H1 (cell line): ENCODE measurements at regions not wholly inside any gene's neighbourhood (a gene's known extent, or its start where the extent isn't known, plus 50 kb on each side); places are given as distances from the start of the nearest gene placed in this dataset.

Source experiments
- CHD7 ChIP-seq: fragments of 300-600 bp; sonication (generic); IDR thresholded peaks from 2 replicates; pipeline ENCODE4 v1.7.1; 2012; ENCODE audit warnings: low read length, moderate library complexity, mild to moderate bottlenecking, inconsistent platforms; ENCODE audit not compliant: insufficient replicate concordance
- CTCF ChIP-seq, 3 experiments: IDR thresholded peaks; 1 replicate in 2 of 3; 2 replicates in 1 of 3; pipeline versions ENCODE4 v1.5.1 to v1.6.1; 2011; ENCODE audit warnings: low read length in 3 of 3, mild to moderate bottlenecking in 3 of 3, inconsistent platforms in 2 of 3, low read depth in 1 of 3, moderate library complexity in 1 of 3; ENCODE audit not compliant: insufficient read depth in 1 of 3; ENCODE audit errors: control extremely low read depth in 1 of 3
- EZH2 ChIP-seq: fragments of 200-600 bp; sonication (generic); IDR thresholded peaks from 2 replicates; pipeline ENCODE4 v1.7.1; 2012; ENCODE audit warnings: low read depth, mild to moderate bottlenecking, moderate library complexity, low read length, inconsistent platforms; ENCODE audit not compliant: severe bottlenecking

- TF ChIP-seq CHD7: no peak
- TF ChIP-seq EZH2: no peak
- no peak for TF ChIP-seq CTCF (IDR thresholded peaks at IDR 0.05; ENCODE audit: control extremely low read depth in 1 of 3, insufficient read depth in 1 of 3, low read depth in 1 of 3, low read length in 3 of 3)
Observed at GRCh38 chr14:83044001-83044400, 1510.3 kb upstream of the SEL1L start.
